CD8-positive, alpha-beta memory T cell (primary cell): ENCODE measurements at regions not wholly inside any gene's neighbourhood (a gene's known extent, or its start where the extent isn't known, plus 50 kb on each side); places are given as distances from the start of the nearest gene placed in this dataset.
A peak's percentile ranks its signal among the peaks of the same experiment; 100 is the strongest.

ENCODE experiments used
- CTCF ChIA-PET: fragments of 350-600 bp; sonication (Branson Sonifier 250); formaldehyde crosslinking; loops from one replicate; lab custom pipeline; 2021; ENCODE audit warnings: antibody characterized with exemption; lab: Charles Lee
- POLR2A ChIA-PET: fragments of 350-600 bp; sonication (Branson Sonifier 250); formaldehyde crosslinking; loops from one replicate; lab custom pipeline; 2021; ENCODE audit warnings: antibody characterized with exemption; lab: Charles Lee
- DNase-seq, 5 donors: peaks; one replicate each; pipeline versions ENCODE4 v3.0.0 to v3.0.0-alpha.2; 2020 to 2022; ENCODE audit warnings: mixed read lengths in 1 of 5
- H3K27ac ChIP-seq: one replicate; pipeline ENCODE4 v1.7.0; 2013; ENCODE audit warnings: low read depth, mild to moderate bottlenecking, low read length, moderate library complexity
- H3K27me3 ChIP-seq: 2 replicates; pipeline ENCODE4 v1.7.0; 2013; ENCODE audit warnings: low read length, mild to moderate bottlenecking; ENCODE audit not compliant: insufficient read depth, poor library complexity, severe bottlenecking
- H3K36me3 ChIP-seq: 2 replicates; pipeline ENCODE4 v1.7.0; 2013; ENCODE audit warnings: mild to moderate bottlenecking, low read length, moderate library complexity; ENCODE audit not compliant: insufficient read depth
- H3K4me1 ChIP-seq: 2 replicates; pipeline ENCODE4 v1.7.0; 2013; ENCODE audit warnings: mild to moderate bottlenecking, low read length, moderate library complexity; ENCODE audit not compliant: insufficient read depth
- H3K4me3 ChIP-seq: 2 replicates; pipeline ENCODE4 v1.7.0; 2013; ENCODE audit warnings: mild to moderate bottlenecking, low read length
- H3K9me3 ChIP-seq: 2 replicates; pipeline ENCODE4 v1.7.0; 2013; ENCODE audit warnings: mild to moderate bottlenecking, low read length
- H3K27ac Mint-ChIP-seq, 8 donors: one replicate each; pipeline ENCODE4 v1.8.0; 2020 to 2021; ENCODE audit warnings: mixed read lengths in 8 of 8, mild to moderate bottlenecking in 6 of 8, inconsistent platforms in 3 of 8, moderate library complexity in 3 of 8
- H3K27me3 Mint-ChIP-seq, 2 donors: one replicate each; pipeline ENCODE4 v1.8.0; 2020 to 2021; ENCODE audit warnings: mixed read lengths in 2 of 2, mild to moderate bottlenecking in 1 of 2, moderate library complexity in 1 of 2
- H3K36me3 Mint-ChIP-seq, 3 donors: one replicate each; pipeline ENCODE4 v1.8.0; 2020 to 2021; ENCODE audit warnings: mixed read lengths in 3 of 3, inconsistent platforms in 1 of 3, mild to moderate bottlenecking in 1 of 3
- H3K4me1 Mint-ChIP-seq, 3 donors: one replicate each; pipeline ENCODE4 v1.8.0; 2020 to 2021; ENCODE audit warnings: mixed read lengths in 3 of 3, inconsistent platforms in 1 of 3, mild to moderate bottlenecking in 1 of 3
- H3K4me3 Mint-ChIP-seq, 7 donors: one replicate each; pipeline ENCODE4 v1.8.0; 2020 to 2021; ENCODE audit warnings: mixed read lengths in 7 of 7, mild to moderate bottlenecking in 6 of 7, moderate library complexity in 4 of 7, inconsistent platforms in 2 of 7
- H3K9me3 Mint-ChIP-seq, 5 donors: one replicate each; pipeline ENCODE4 v1.8.0; 2020 to 2022; ENCODE audit warnings: mixed read lengths in 5 of 5, mild to moderate bottlenecking in 3 of 5, moderate library complexity in 2 of 5, inconsistent platforms in 1 of 5

DNA sequence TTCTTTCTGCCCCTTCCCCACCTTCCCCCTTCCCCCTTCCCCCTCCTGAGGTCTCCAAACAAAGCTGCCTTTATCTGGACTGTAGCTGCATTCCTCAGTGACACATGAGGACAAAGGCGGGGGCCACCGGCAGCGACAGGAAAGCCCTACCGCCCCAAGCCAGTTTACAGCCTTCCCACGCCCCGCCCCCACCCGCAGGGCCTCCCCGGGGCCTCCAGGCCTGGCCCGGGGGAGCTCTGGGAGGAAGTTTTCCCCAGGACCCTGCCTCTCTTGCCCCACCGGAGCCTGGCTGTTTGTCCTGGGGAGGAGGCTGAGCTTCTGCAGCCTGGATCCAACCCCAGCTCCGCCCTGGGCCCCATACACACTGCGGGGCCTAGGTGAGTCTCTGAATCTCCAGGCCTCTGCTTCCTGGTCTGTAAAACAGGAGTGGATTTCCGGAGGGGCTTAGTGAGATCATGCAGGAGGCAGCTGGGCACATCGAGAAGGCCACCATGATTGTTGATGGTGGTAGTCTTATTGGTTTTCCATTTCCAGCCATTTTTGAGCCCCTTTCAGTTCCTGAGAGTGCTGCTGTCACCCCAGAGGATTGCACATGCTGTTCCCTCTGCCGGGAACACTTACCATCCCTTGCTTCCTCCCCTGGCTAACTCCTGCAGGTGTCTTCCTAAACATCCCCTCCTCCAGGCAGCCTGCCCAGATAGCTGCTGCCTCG lies 130.7 kb downstream of the MN1 start:
- peak overlapping the region; percentile 72 for H3K27ac ChIP-seq
- H3K4me1 ChIP-seq, result no peaks in the 10 kb centered on the region
- no peak for DNase-seq
- ChIA-PET CTCF (no interaction called here), POLR2A (no interaction called here)
- peaks cover 13 to 28% of the 10 kb centered on the region in 2 donors for H3K27me3 Mint-ChIP-seq
- no peak overlapping the region for H3K4me3 ChIP-seq
- H3K4me3 Mint-ChIP-seq, result peak overlapping the region in 1 of 7 donors; percentile 68
- peaks cover 0 to 2% (median 0%) of the 10 kb centered on the region in 3 donors for H3K4me1 Mint-ChIP-seq
- H3K36me3 ChIP-seq, result no peaks in the 10 kb centered on the region
- peak overlapping the region in 1 of 8 donors; percentile 47 for H3K27ac Mint-ChIP-seq
- no peaks in the 10 kb centered on the region for H3K36me3 Mint-ChIP-seq
- H3K9me3 ChIP-seq, result no peaks in the 10 kb centered on the region
- H3K27me3 ChIP-seq, result no peaks in the 10 kb centered on the region
- H3K9me3 Mint-ChIP-seq, result peaks cover 3 to 8% (median 5%) of the 10 kb centered on the region in 5 donors

DNA sequence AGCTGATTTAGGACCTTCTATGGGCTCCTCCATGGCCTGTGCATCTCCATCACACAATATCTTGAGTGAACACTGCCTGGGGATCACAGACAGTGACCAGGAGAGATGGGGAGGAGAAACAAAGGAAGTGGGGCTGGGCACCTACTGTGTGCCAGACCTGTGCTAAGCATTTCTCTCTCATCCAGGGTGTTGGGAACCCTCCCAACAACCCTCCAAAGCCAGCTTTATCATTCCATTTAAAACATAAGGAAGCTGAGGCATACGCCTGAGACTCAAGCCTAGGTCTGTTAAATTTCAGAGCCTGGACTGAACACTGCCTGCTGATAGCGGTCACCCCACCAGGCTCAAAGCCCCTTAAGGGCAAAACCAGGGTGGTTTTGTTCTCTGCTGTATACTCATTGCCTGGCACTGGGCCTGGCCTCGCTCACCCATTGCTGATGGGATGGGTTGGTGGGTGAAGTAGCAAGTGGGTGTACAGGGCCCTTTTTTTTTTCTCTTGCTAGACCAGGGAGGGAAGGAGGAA lies 130.1 kb downstream of the MN1 start:
- Mint-ChIP-seq H3K36me3 (no peaks in the 10 kb centered on the region), H3K27ac (no peak overlapping the region), H3K4me1 (peaks cover 0 to 2% (median 0%) of the 10 kb centered on the region in 3 donors), H3K4me3 (peak overlapping the region in 1 of 7 donors; percentile 68), H3K9me3 (peaks cover 2 to 8% (median 2%) of the 10 kb centered on the region in 5 donors), H3K27me3 (peaks cover 14 to 33% of the 10 kb centered on the region in 2 donors)
- Histone ChIP-seq H3K4me1 (no peaks in the 10 kb centered on the region), H3K4me3 (no peak overlapping the region), H3K9me3 (no peaks in the 10 kb centered on the region), H3K27ac (peak overlapping the region; percentile 72), H3K27me3 (no peaks in the 10 kb centered on the region), H3K36me3 (no peaks in the 10 kb centered on the region)
- ChIA-PET CTCF (no interaction called here), POLR2A (no interaction called here)
- DNase-seq, result no peak

DNA sequence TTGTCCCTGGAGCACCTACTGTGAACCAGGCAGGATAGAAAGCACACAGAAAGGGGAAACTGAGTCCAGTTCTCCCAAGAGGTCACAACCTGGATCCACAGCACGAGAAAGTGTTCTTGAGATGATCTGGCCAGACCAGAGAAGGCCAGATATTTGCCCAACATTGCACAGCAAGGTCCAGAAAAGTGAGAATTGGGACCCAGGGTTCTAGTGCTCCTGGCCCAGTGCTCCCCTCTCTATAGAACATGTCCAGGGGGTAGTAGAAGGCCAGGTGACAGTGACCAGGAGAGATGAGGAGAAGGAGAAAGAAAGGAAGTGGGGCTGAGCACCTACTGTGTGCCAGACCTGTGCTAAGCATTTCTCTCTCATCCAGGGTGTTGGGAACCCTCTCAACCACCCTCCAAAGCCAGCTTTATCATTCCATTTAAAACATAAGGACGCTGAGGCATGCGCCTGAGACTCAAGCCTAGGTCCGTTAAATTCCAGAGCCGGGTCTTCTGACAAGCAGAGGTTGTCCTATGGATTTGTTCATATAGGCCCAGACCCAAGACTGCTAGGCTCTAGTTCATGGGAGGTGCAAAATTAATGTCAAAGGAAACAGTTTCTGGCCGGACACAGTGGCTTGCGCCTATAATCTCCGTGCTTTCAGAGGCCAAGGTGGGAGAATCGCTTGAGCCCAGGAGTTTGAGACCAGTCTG lies 128.7 kb downstream of the MN1 start:
- Mint-ChIP-seq H3K9me3 (peaks cover 0 to 6% (median 0%) of the 10 kb centered on the region in 5 donors), H3K4me3 (no peak overlapping the region), H3K27me3 (peaks cover 11 to 33% of the 10 kb centered on the region in 2 donors), H3K36me3 (no peaks in the 10 kb centered on the region), H3K4me1 (peaks cover 0 to 2% (median 0%) of the 10 kb centered on the region in 3 donors), H3K27ac (no peak overlapping the region)
- Histone ChIP-seq H3K4me1 (no peaks in the 10 kb centered on the region), H3K4me3 (no peak overlapping the region), H3K27ac (no peak overlapping the region), H3K36me3 (no peaks in the 10 kb centered on the region), H3K27me3 (no peaks in the 10 kb centered on the region), H3K9me3 (no peaks in the 10 kb centered on the region)
- no peak for DNase-seq
- POLR2A ChIA-PET, result no interaction called here
- CTCF ChIA-PET, result no interaction called here

GRCh38 chr22:27673839-27674238 lies 127.7 kb downstream of the MN1 start:
- DNase-seq, result no peak
- H3K4me3 Mint-ChIP-seq, result no peak overlapping the region
- H3K36me3 Mint-ChIP-seq, result no peaks in the 10 kb centered on the region
- Histone ChIP-seq H3K9me3 (no peaks in the 10 kb centered on the region), H3K4me1 (no peaks in the 10 kb centered on the region), H3K4me3 (no peak overlapping the region), H3K36me3 (no peaks in the 10 kb centered on the region), H3K27ac (no peak overlapping the region), H3K27me3 (no peaks in the 10 kb centered on the region)
- peaks cover 11 to 26% of the 10 kb centered on the region in 2 donors for H3K27me3 Mint-ChIP-seq
- H3K9me3 Mint-ChIP-seq, result peaks cover 0 to 3% (median 0%) of the 10 kb centered on the region in 5 donors
- ChIA-PET CTCF (no interaction called here), POLR2A (no interaction called here)
- peaks cover 0 to 2% (median 0%) of the 10 kb centered on the region in 3 donors for H3K4me1 Mint-ChIP-seq
- no peak overlapping the region for H3K27ac Mint-ChIP-seq

GRCh38 chr22:27674261-27674923 lies 127.2 kb downstream of the MN1 start:
- POLR2A ChIA-PET, result no interaction called here
- Mint-ChIP-seq H3K36me3 (no peaks in the 10 kb centered on the region), H3K4me3 (no peak overlapping the region), H3K4me1 (peaks cover 0 to 2% (median 0%) of the 10 kb centered on the region in 3 donors), H3K27ac (peak overlapping the region in 1 of 8 donors; percentile 3), H3K9me3 (peaks cover 0 to 3% (median 0%) of the 10 kb centered on the region in 5 donors), H3K27me3 (peaks cover 11 to 23% of the 10 kb centered on the region in 2 donors)
- no peaks in the 10 kb centered on the region for H3K36me3 ChIP-seq
- DNase-seq, result no peak
- no peaks in the 10 kb centered on the region for H3K4me1 ChIP-seq
- CTCF ChIA-PET, result no interaction called here
- H3K27me3 ChIP-seq, result no peaks in the 10 kb centered on the region
- H3K9me3 ChIP-seq, result no peaks in the 10 kb centered on the region
- no peak overlapping the region for H3K4me3 ChIP-seq
- H3K27ac ChIP-seq, result no peak overlapping the region

DNA sequence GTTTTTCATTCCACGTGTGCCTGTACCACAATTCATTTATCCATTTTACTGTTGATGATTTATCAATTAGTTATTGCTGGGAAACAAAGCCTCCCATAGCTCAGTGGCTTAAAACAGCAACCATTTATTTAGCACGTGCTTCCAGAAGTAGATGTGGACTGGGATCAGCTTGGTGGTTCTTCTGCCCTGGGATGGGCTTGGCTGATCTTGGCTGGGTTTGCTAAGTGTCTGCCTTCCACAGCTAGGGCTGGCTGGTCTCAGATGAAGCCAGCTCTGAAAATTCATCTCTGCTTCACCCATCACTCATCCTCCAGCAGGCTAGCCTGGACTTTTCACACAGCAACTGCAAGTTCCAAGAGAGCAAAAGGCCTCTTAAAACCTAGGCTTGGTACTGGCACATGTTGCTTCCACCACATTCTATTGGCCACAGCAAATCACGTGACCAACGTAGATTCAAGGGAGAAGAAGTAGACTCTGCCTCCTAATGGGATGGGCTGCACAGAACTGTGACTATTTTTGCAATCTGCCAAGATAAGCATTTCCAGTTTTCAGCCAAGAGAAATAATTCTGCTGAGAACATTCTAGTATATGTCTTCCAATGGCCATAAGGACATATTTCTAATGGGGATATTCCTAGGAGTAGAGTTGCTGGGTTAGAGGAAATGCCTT lies 124.9 kb downstream of the MN1 start:
- ChIA-PET POLR2A (no interaction called here), CTCF (no interaction called here)
- Mint-ChIP-seq H3K4me3 (no peak overlapping the region), H3K27ac (no peak overlapping the region), H3K4me1 (peaks cover 0 to 2% (median 0%) of the 10 kb centered on the region in 3 donors), H3K9me3 (peaks cover 0 to 2% (median 0%) of the 10 kb centered on the region in 5 donors), H3K27me3 (peaks cover 11% of the 10 kb centered on the region in 2 donors), H3K36me3 (no peaks in the 10 kb centered on the region)
- no peak for DNase-seq
- Histone ChIP-seq H3K27me3 (no peaks in the 10 kb centered on the region), H3K4me3 (no peak overlapping the region), H3K36me3 (no peaks in the 10 kb centered on the region), H3K4me1 (no peaks in the 10 kb centered on the region), H3K27ac (no peak overlapping the region), H3K9me3 (no peaks in the 10 kb centered on the region)

DNA sequence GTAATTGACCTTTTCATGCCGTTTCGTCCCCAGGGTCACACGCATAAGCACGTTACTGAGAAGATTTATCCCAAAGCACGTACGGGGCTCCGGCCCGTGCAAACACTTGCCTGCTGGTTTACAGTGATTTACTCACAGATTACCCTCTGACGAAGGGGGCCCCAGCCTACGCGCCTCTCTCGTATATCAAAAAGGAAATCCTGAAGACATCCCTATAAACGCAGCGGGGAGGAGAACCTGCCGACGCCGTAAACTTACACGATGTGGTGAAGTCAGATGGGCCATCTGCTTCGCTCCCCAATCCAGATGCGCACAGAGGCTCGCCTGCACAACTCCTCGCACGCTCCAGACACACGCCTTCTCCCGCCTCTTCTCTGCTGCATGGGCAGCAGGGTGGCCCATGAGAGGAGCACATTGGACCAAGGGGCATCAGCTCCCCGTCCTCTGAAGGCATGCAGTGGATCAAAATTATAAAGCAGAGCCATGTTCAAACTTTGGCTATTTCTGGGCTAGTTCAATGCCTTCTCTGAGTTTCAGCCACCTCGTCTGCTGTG lies 123.6 kb downstream of the MN1 start:
- Histone ChIP-seq H3K9me3 (no peaks in the 10 kb centered on the region), H3K4me1 (no peaks in the 10 kb centered on the region), H3K27me3 (no peaks in the 10 kb centered on the region), H3K27ac (no peak overlapping the region), H3K4me3 (no peak overlapping the region), H3K36me3 (no peaks in the 10 kb centered on the region)
- Mint-ChIP-seq H3K36me3 (no peaks in the 10 kb centered on the region), H3K9me3 (peaks cover 0 to 2% (median 0%) of the 10 kb centered on the region in 5 donors), H3K4me1 (peaks cover 0 to 2% (median 0%) of the 10 kb centered on the region in 3 donors), H3K27ac (no peak overlapping the region), H3K4me3 (no peak overlapping the region), H3K27me3 (peaks cover 11% of the 10 kb centered on the region in 2 donors)
- no peak for DNase-seq
- POLR2A ChIA-PET, result no interaction called here
- CTCF ChIA-PET, result no interaction called here
